SK-N-SH (cell line): ENCODE measurements at regions not wholly inside any gene's neighbourhood (a gene's known extent, or its start where the extent isn't known, plus 50 kb on each side); places are given as distances from the start of the nearest gene placed in this dataset.

Experiments
- CTCF ChIA-PET: fragments of 300-600, 350-600 bp; formaldehyde crosslinking; extraction: SDS; loops from one replicate; lab custom pipeline; 2021; lab: Yijun Ruan, JAX
- POLR2A ChIA-PET: fragments of 350-600 bp; sonication (Branson Sonifier 250); formaldehyde crosslinking; extraction: SDS; loops from one replicate; lab custom pipeline; 2020; ENCODE audit warnings: antibody characterized with exemption, inconsistent platforms; lab: Yijun Ruan, JAX
- DNase-seq: peaks from one replicate; pipeline ENCODE4 v3.0.0; 2012
- H2AFZ ChIP-seq: fragments of 200-600 bp; sonication (generic); 2 replicates; pipeline ENCODE4 v1.8.1; 2016; ENCODE audit warnings: antibody characterized with exemption, mild to moderate bottlenecking, low read depth
- H3F3A ChIP-seq: fragments of 200-600 bp; sonication (generic); replicated peaks from 2 replicates; pipeline ENCODE3; 2016; ENCODE audit warnings: antibody characterized with exemption, mild to moderate bottlenecking; ENCODE audit not compliant: insufficient read depth
- H3K27ac ChIP-seq, 2 experiments: fragments of 200-500 bp in 1 of 2; fragments of 200-600 bp in 1 of 2; sonication (Bioruptor generic) in 1 of 2; sonication (generic), shearing (Covaris generic) in 1 of 2; 2 replicates each; pipeline versions ENCODE4 v1.5.1 to v1.6.1; 2014 to 2016; ENCODE audit warnings: low read depth in 2 of 2, inconsistent platforms in 1 of 2, low read length in 1 of 2, mild to moderate bottlenecking in 1 of 2, mixed read lengths in 1 of 2
- H3K27me3 ChIP-seq: fragments of 200-600 bp; sonication (generic), shearing (Covaris generic); 2 replicates; pipeline ENCODE4 v1.6.1; 2016; ENCODE audit warnings: mixed run types; ENCODE audit not compliant: insufficient read depth
- H3K36me3 ChIP-seq, 2 experiments: fragments of 200-500 bp in 1 of 2; fragments of 200-600 bp in 1 of 2; sonication (Bioruptor generic) in 1 of 2; sonication (generic) in 1 of 2; replicated peaks in 1 of 2; 2 replicates each; pipeline versions ENCODE3 to v1.5.1; 2014 to 2016; ENCODE audit warnings: low read length in 1 of 2, mild to moderate bottlenecking in 1 of 2; ENCODE audit not compliant: insufficient read depth in 2 of 2, control insufficient read depth in 1 of 2
- H3K4me1 ChIP-seq, 2 experiments: fragments of 200-500 bp in 1 of 2; fragments of 200-600 bp in 1 of 2; sonication (Bioruptor generic) in 1 of 2; sonication (generic), shearing (Covaris generic) in 1 of 2; 2 replicates each; pipeline versions ENCODE4 v1.5.1 to v1.6.1; 2014 to 2016; ENCODE audit warnings: low read depth in 1 of 2, low read length in 1 of 2, mixed run types in 1 of 2; ENCODE audit not compliant: insufficient read depth in 2 of 2, control insufficient read depth in 1 of 2
- H3K4me2 ChIP-seq: fragments of 200-600 bp; sonication (generic), shearing (Covaris generic); 2 replicates; pipeline ENCODE4 v1.6.1; 2017; ENCODE audit warnings: mixed run types
- H3K4me3 ChIP-seq, 2 experiments: fragments of 200-500 bp in 1 of 2; fragments of 200-600 bp in 1 of 2; sonication (Bioruptor generic) in 1 of 2; sonication (generic), shearing (Covaris generic) in 1 of 2; 2 replicates each; pipeline versions ENCODE4 v1.5.1 to v1.8.1; 2014 to 2016; ENCODE audit warnings: low read depth in 2 of 2, inconsistent platforms in 1 of 2, low read length in 1 of 2, mild to moderate bottlenecking in 1 of 2, mixed read lengths in 1 of 2, moderate library complexity in 1 of 2
- H3K79me2 ChIP-seq: fragments of 200-600 bp; sonication (generic); 2 replicates; pipeline ENCODE4 v1.8.1; 2017; ENCODE audit warnings: mild to moderate bottlenecking; ENCODE audit not compliant: insufficient read depth
- H3K9ac ChIP-seq: fragments of 200-600 bp; sonication (generic); 2 replicates; pipeline ENCODE4 v1.6.1; 2017; ENCODE audit warnings: mixed run types
- H3K9me2 ChIP-seq: fragments of 200-600 bp; sonication (generic); 2 replicates; pipeline ENCODE4 v1.6.1; 2017; ENCODE audit warnings: mixed run types
- H3K9me3 ChIP-seq: fragments of 200-600 bp; sonication (generic); 2 replicates; pipeline ENCODE4 v1.6.1; 2017; ENCODE audit warnings: mixed run types, mild to moderate bottlenecking, moderate library complexity
- H4K20me1 ChIP-seq: fragments of 200-600 bp; sonication (generic); 2 replicates; pipeline ENCODE4 v1.6.1; 2017; ENCODE audit warnings: mild to moderate bottlenecking, mixed run types; ENCODE audit not compliant: insufficient read depth
- CHD2 ChIP-seq: fragments of 150-350 bp; IDR thresholded peaks from 2 replicates; pipeline ENCODE4 v1.6.1; 2018; ENCODE audit warnings: low read length; ENCODE audit not compliant: partially characterized antibody
- ELF1 ChIP-seq: IDR thresholded peaks from 2 replicates; pipeline ENCODE4 v1.4.0; 2012
- EP300 ChIP-seq, 2 experiments: IDR thresholded peaks; 2 replicates each; pipeline versions ENCODE4 v1.4.0 to v1.6.1; 2012; ENCODE audit warnings: borderline replicate concordance in 1 of 2, low read depth in 1 of 2, low read length in 1 of 2
- FOSL2 ChIP-seq: IDR thresholded peaks from 2 replicates; pipeline ENCODE4 v1.4.0; 2012; ENCODE audit warnings: low read depth, mild to moderate bottlenecking, moderate library complexity, borderline replicate concordance
- FOXM1 ChIP-seq: IDR thresholded peaks from 2 replicates; pipeline ENCODE4 v1.4.0; 2012; ENCODE audit warnings: low read depth, mild to moderate bottlenecking
- GATA2 ChIP-seq: sonication (generic); formaldehyde crosslinking; IDR thresholded peaks from 2 replicates; pipeline ENCODE4 v1.5.0; 2020; ENCODE audit warnings: mild to moderate bottlenecking, missing genetic modification reagents
- JUND ChIP-seq: IDR thresholded peaks from 2 replicates; pipeline ENCODE4 v1.4.0; 2012
- MEF2A ChIP-seq: IDR thresholded peaks from 2 replicates; pipeline ENCODE4 v1.4.0; 2012; ENCODE audit warnings: low read depth, borderline replicate concordance
- MXI1 ChIP-seq: IDR thresholded peaks from 2 replicates; pipeline ENCODE4 v1.6.1; 2012; ENCODE audit warnings: mild to moderate bottlenecking, low read depth, low read length, improper control_type of control experiment
- NFIC ChIP-seq: IDR thresholded peaks from 2 replicates; pipeline ENCODE4 v1.4.0; 2012; ENCODE audit warnings: borderline replicate concordance
- NRF1 ChIP-seq: IDR thresholded peaks from 2 replicates; pipeline ENCODE4 v1.6.1; 2012; ENCODE audit warnings: low read depth, mild to moderate bottlenecking, low read length
- POLR2AphosphoS5 ChIP-seq: IDR thresholded peaks from 2 replicates; pipeline ENCODE4 v1.6.1; 2012; ENCODE audit warnings: low read depth, low read length
- RAD21 ChIP-seq: IDR thresholded peaks from 2 replicates; pipeline ENCODE4 v1.6.1; 2012; ENCODE audit warnings: mild to moderate bottlenecking, low read length
- RCOR1 ChIP-seq: fragments of 150-350 bp; IDR thresholded peaks from 2 replicates; pipeline ENCODE4 v1.6.1; 2017; ENCODE audit warnings: antibody characterized with exemption, low read length
- RFX5 ChIP-seq: IDR thresholded peaks from 2 replicates; pipeline ENCODE4 v1.6.1; 2012; ENCODE audit warnings: mild to moderate bottlenecking, improper control_type of control experiment, low read length
- SIN3A ChIP-seq: IDR thresholded peaks from 2 replicates; pipeline ENCODE4 v1.6.1; 2012; ENCODE audit warnings: low read depth, mild to moderate bottlenecking, low read length, moderate library complexity, borderline replicate concordance
- SMC3 ChIP-seq: IDR thresholded peaks from 2 replicates; pipeline ENCODE4 v1.6.1; 2012; ENCODE audit warnings: low read depth, low read length, improper control_type of control experiment
- TEAD4 ChIP-seq: IDR thresholded peaks from 2 replicates; pipeline ENCODE4 v1.4.0; 2012; ENCODE audit warnings: mild to moderate bottlenecking, borderline replicate concordance; ENCODE audit not compliant: insufficient read depth
- WGBS: methylation state at CpG from one replicate; pipeline ENCODE4 v1.1.6; 2017; ENCODE audit warnings: low lambda C conversion rate; 5-methylcytosine and 5-hydroxymethylcytosine counted together
- TF ChIP-seq, protein P1 (sequence below): IDR thresholded peaks from 2 replicates; pipeline ENCODE4; 2012
- TF ChIP-seq, protein P2 (sequence below): IDR thresholded peaks from 2 replicates; pipeline ENCODE4 v1.4.0; 2012; ENCODE audit warnings: low read depth
- TF ChIP-seq, protein P3 (sequence below): fragments of 150-350 bp; IDR thresholded peaks from 2 replicates; pipeline ENCODE4 v1.6.1; 2016; ENCODE audit warnings: mild to moderate bottlenecking, low read depth, low read length
- TF ChIP-seq, protein P4 (sequence below): IDR thresholded peaks from 2 replicates; pipeline ENCODE4 v1.6.1; 2012; ENCODE audit warnings: mild to moderate bottlenecking, low read depth, low read length, moderate library complexity
- TF ChIP-seq, protein P5 (sequence below): fragments of 200-600 bp; sonication (generic); IDR thresholded peaks from 2 replicates; pipeline ENCODE4 v1.6.1; 2017; ENCODE audit warnings: antibody characterized with exemption, mild to moderate bottlenecking, moderate library complexity

DNA sequence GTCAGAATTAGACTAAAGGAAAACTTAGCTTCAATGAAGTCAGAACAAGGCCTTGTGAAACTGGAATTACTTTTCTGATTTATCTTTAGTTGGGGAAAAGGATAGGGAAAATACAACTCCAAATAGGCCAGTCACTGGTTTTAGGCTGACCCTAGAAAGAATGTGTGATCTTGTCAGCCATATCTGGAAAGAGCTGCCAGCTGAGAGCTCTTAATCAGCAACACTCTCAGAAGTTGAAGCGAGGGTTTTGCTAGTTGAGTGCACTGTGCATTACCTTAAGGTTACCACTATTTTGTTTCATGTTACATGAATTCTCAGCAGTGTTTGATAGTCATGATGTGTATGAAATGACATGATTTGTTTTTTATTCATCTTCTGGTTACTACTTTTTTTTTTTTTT lies 905.3 kb upstream of the ALCAM start:
- Histone ChIP-seq H4K20me1 (no peaks in the 10 kb centered on the region), H3K36me3 (no peaks in the 10 kb centered on the region), H3F3A (no peaks in the 10 kb centered on the region), H3K79me2 (no peaks in the 10 kb centered on the region), H3K9ac (no peak overlapping the region), H3K4me3 (no peak overlapping the region), H3K27me3 (no peaks in the 10 kb centered on the region), H2AFZ (0 out of 2 replicates have a peak overlapping the region, but pooled peaks have one; percentile 15), H3K9me3 (no peaks in the 10 kb centered on the region), H3K27ac (peak overlapping the region in 1 of 2 experiments; percentile 64; a peak in 2 of 4 replicates), H3K4me1 (peaks cover 0 to 6% of the 10 kb centered on the region in 2 experiments; a peak in 2 of 4 replicates), H3K4me2 (no peak overlapping the region), H3K9me2 (no peaks in the 10 kb centered on the region)
- no peak for DNase-seq
- WGBS: 93% methylated on average over 1 of the region's 1 CpG
- ChIA-PET CTCF (interaction anchor here (0.6 to 0.7 kb wide), 2 partner anchors 26 to 103 kb away, joined by 3 read pairs; no protein-coding TSS in a partner anchor), POLR2A (no interaction called here)
- TF ChIP-seq MEF2A: no peak
- no peak for TF ChIP-seq RAD21
- TF ChIP-seq MXI1: no peak
- TF ChIP-seq POLR2AphosphoS5: no peak
- no peak for TF ChIP-seq SMC3
- TF ChIP-seq, protein P1, sequence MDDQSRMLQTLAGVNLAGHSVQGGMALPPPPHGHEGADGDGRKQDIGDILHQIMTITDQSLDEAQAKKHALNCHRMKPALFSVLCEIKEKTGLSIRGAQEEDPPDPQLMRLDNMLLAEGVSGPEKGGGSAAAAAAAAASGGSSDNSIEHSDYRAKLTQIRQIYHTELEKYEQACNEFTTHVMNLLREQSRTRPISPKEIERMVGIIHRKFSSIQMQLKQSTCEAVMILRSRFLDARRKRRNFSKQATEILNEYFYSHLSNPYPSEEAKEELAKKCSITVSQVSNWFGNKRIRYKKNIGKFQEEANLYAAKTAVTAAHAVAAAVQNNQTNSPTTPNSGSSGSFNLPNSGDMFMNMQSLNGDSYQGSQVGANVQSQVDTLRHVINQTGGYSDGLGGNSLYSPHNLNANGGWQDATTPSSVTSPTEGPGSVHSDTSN: no peak
- TF ChIP-seq, protein P2, sequence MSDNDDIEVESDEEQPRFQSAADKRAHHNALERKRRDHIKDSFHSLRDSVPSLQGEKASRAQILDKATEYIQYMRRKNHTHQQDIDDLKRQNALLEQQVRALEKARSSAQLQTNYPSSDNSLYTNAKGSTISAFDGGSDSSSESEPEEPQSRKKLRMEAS: no peak
- TF ChIP-seq GATA2 (CRISPR knock-in tag): no peak
- TF ChIP-seq, protein P3, sequence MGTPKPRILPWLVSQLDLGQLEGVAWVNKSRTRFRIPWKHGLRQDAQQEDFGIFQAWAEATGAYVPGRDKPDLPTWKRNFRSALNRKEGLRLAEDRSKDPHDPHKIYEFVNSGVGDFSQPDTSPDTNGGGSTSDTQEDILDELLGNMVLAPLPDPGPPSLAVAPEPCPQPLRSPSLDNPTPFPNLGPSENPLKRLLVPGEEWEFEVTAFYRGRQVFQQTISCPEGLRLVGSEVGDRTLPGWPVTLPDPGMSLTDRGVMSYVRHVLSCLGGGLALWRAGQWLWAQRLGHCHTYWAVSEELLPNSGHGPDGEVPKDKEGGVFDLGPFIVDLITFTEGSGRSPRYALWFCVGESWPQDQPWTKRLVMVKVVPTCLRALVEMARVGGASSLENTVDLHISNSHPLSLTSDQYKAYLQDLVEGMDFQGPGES: no peak

DNA sequence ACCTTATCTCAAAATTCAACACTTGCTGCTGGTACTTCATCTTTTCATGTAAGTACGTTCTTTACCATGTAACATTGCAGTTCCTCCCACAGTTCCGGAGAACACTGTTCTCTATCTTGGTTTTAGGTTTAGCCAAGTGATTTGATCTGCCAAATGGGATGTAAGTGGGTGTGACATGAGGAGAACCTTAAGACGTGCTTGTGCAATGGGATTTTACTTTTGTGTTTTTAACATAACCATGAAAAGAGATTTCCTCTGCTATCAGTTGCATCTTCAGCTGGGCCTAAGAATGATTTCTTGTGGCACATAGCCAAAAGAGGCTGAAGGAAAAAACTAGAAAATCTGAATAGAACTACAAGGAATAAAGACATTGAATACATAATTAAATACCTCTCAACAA lies 894.5 kb upstream of the ALCAM start:
- no peak for DNase-seq
- ChIA-PET CTCF (no interaction called here), POLR2A (no interaction called here)
- Histone ChIP-seq H3K4me2 (no peak overlapping the region), H3K36me3 (peaks cover 0 to 5% of the 10 kb centered on the region in 2 experiments), H3K9me2 (no peaks in the 10 kb centered on the region), H3K9ac (no peak overlapping the region), H3K9me3 (no peaks in the 10 kb centered on the region; the same call in 1 of the 2 replicates), H3K4me1 (no peaks in the 10 kb centered on the region), H3F3A (no peaks in the 10 kb centered on the region), H3K27me3 (no peaks in the 10 kb centered on the region), H3K79me2 (no peaks in the 10 kb centered on the region), H3K27ac (no peak overlapping the region), H3K4me3 (no peak overlapping the region), H4K20me1 (no peaks in the 10 kb centered on the region), H2AFZ (no peak overlapping the region)
- 75% methylated on average over 3 of the region's 3 CpGs for WGBS
- TF ChIP-seq NFIC (no peak), EP300 (IDR thresholded peaks at IDR 0.05; ENCODE audit: borderline replicate concordance in 1 of 2, low read depth in 1 of 2, low read length in 1 of 2) (no peak), CHD2 (no peak), FOXM1 (no peak), TEAD4 (no peak), FOSL2 (no peak), ELF1 (no peak), RFX5 (no peak), JUND (no peak), SIN3A (no peak), SMC3 (no peak), MXI1 (no peak), RCOR1 (no peak), NRF1 (no peak)
- TF ChIP-seq, protein P4, sequence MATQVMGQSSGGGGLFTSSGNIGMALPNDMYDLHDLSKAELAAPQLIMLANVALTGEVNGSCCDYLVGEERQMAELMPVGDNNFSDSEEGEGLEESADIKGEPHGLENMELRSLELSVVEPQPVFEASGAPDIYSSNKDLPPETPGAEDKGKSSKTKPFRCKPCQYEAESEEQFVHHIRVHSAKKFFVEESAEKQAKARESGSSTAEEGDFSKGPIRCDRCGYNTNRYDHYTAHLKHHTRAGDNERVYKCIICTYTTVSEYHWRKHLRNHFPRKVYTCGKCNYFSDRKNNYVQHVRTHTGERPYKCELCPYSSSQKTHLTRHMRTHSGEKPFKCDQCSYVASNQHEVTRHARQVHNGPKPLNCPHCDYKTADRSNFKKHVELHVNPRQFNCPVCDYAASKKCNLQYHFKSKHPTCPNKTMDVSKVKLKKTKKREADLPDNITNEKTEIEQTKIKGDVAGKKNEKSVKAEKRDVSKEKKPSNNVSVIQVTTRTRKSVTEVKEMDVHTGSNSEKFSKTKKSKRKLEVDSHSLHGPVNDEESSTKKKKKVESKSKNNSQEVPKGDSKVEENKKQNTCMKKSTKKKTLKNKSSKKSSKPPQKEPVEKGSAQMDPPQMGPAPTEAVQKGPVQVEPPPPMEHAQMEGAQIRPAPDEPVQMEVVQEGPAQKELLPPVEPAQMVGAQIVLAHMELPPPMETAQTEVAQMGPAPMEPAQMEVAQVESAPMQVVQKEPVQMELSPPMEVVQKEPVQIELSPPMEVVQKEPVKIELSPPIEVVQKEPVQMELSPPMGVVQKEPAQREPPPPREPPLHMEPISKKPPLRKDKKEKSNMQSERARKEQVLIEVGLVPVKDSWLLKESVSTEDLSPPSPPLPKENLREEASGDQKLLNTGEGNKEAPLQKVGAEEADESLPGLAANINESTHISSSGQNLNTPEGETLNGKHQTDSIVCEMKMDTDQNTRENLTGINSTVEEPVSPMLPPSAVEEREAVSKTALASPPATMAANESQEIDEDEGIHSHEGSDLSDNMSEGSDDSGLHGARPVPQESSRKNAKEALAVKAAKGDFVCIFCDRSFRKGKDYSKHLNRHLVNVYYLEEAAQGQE: no peak
- TF ChIP-seq, protein P5, sequence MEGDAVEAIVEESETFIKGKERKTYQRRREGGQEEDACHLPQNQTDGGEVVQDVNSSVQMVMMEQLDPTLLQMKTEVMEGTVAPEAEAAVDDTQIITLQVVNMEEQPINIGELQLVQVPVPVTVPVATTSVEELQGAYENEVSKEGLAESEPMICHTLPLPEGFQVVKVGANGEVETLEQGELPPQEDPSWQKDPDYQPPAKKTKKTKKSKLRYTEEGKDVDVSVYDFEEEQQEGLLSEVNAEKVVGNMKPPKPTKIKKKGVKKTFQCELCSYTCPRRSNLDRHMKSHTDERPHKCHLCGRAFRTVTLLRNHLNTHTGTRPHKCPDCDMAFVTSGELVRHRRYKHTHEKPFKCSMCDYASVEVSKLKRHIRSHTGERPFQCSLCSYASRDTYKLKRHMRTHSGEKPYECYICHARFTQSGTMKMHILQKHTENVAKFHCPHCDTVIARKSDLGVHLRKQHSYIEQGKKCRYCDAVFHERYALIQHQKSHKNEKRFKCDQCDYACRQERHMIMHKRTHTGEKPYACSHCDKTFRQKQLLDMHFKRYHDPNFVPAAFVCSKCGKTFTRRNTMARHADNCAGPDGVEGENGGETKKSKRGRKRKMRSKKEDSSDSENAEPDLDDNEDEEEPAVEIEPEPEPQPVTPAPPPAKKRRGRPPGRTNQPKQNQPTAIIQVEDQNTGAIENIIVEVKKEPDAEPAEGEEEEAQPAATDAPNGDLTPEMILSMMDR: no peak
